ENCODE measurements at regions not wholly inside any gene's neighbourhood (a gene's known extent, or its start where the extent isn't known, plus 50 kb on each side); places are given as distances from the start of the nearest gene placed in this dataset.

GRCh38 chr1:98086796-98087441 is 166.1 kb upstream of the DPYD start:
- FAIRE-seq (no peak), DNase-seq (ENCODE audit: insufficient read length, low spot score) (no peak)
- no peak for TF ChIP-seq POLR2A (IDR thresholded peaks at IDR 0.05; ENCODE audit: low read depth, low read length)
- no peak for TF ChIP-seq POLR2AphosphoS5 (IDR thresholded peaks at IDR 0.05; ENCODE audit: low read depth, low read length)
- TF ChIP-seq PAX5 (IDR thresholded peaks at IDR 0.05; ENCODE audit: insufficient read depth, low read length, severe bottlenecking), result no peak

GRCh38 chr1:98086156-98086555 is 165.3 kb upstream of the DPYD start:
- no peak for DNase-seq (ENCODE audit: insufficient read length, low spot score)
- FAIRE-seq, result no peak
- TF ChIP-seq POLR2A (IDR thresholded peaks at IDR 0.05; ENCODE audit: low read depth, low read length) (no peak), POU2F2 (IDR thresholded peaks at IDR 0.05; ENCODE audit: low read depth, low read length) (no peak), PAX5 (IDR thresholded peaks at IDR 0.05; ENCODE audit: insufficient read depth, low read length, severe bottlenecking) (no peak), TAF1 (IDR thresholded peaks at IDR 0.05; ENCODE audit: low read depth, low read length) (no peak), POLR2AphosphoS5 (IDR thresholded peaks at IDR 0.05; ENCODE audit: low read depth, low read length) (no peak), SPI1 (IDR thresholded peaks at IDR 0.05; ENCODE audit: low read depth, low read length) (no peak)

- FAIRE-seq (no peak), DNase-seq (ENCODE audit: insufficient read length, low spot score) (no peak)
- TF ChIP-seq POU2F2 (IDR thresholded peaks at IDR 0.05; ENCODE audit: low read depth, low read length) (no peak), PAX5 (IDR thresholded peaks at IDR 0.05; ENCODE audit: insufficient read depth, low read length, severe bottlenecking) (no peak), TAF1 (IDR thresholded peaks at IDR 0.05; ENCODE audit: low read depth, low read length) (no peak), POLR2AphosphoS5 (IDR thresholded peaks at IDR 0.05; ENCODE audit: low read depth, low read length) (no peak), SPI1 (IDR thresholded peaks at IDR 0.05; ENCODE audit: low read depth, low read length) (no peak), POLR2A (IDR thresholded peaks at IDR 0.05; ENCODE audit: low read depth, low read length) (no peak)
Measured at GRCh38 chr1:98084188-98084587, 163.4 kb upstream of the DPYD start.

GRCh38 chr1:98081944-98082343 is 161.1 kb upstream of the DPYD start:
- DNase-seq (ENCODE audit: insufficient read length, low spot score) (no peak), FAIRE-seq (no peak)
- TF ChIP-seq POU2F2 (IDR thresholded peaks at IDR 0.05; ENCODE audit: low read depth, low read length), result no peak
- no peak for TF ChIP-seq POLR2A (IDR thresholded peaks at IDR 0.05; ENCODE audit: low read depth, low read length)
- no peak for TF ChIP-seq SPI1 (IDR thresholded peaks at IDR 0.05; ENCODE audit: low read depth, low read length)
- TF ChIP-seq TAF1 (IDR thresholded peaks at IDR 0.05; ENCODE audit: low read depth, low read length), result no peak
- no peak for TF ChIP-seq PAX5 (IDR thresholded peaks at IDR 0.05; ENCODE audit: insufficient read depth, low read length, severe bottlenecking)
- TF ChIP-seq POLR2AphosphoS5 (IDR thresholded peaks at IDR 0.05; ENCODE audit: low read depth, low read length), result no peak

- no peak for DNase-seq (ENCODE audit: insufficient read length, low spot score)
- FAIRE-seq, result no peak
- TF ChIP-seq POU2F2 (IDR thresholded peaks at IDR 0.05; ENCODE audit: low read depth, low read length) (no peak), POLR2A (IDR thresholded peaks at IDR 0.05; ENCODE audit: low read depth, low read length) (no peak), POLR2AphosphoS5 (IDR thresholded peaks at IDR 0.05; ENCODE audit: low read depth, low read length) (no peak), SPI1 (IDR thresholded peaks at IDR 0.05; ENCODE audit: low read depth, low read length) (peak; percentile 62; the same call in 1 of the 2 replicates), TAF1 (IDR thresholded peaks at IDR 0.05; ENCODE audit: low read depth, low read length) (no peak)
Measured at GRCh38 chr1:98078596-98078995, 157.8 kb upstream of the DPYD start.

GRCh38 chr1:98077691-98078090 is 156.9 kb upstream of the DPYD start:
- TF ChIP-seq TAF1 (IDR thresholded peaks at IDR 0.05; ENCODE audit: low read depth, low read length) (no peak), POLR2A (IDR thresholded peaks at IDR 0.05; ENCODE audit: low read depth, low read length) (no peak), SPI1 (IDR thresholded peaks at IDR 0.05; ENCODE audit: low read depth, low read length) (no peak), POU2F2 (IDR thresholded peaks at IDR 0.05; ENCODE audit: low read depth, low read length) (no peak), POLR2AphosphoS5 (IDR thresholded peaks at IDR 0.05; ENCODE audit: low read depth, low read length) (no peak), PAX5 (IDR thresholded peaks at IDR 0.05; ENCODE audit: insufficient read depth, low read length, severe bottlenecking) (no peak)
- DNase-seq (ENCODE audit: insufficient read length, low spot score) (no peak), FAIRE-seq (no peak)

GRCh38 chr1:98075626-98076025 is 154.8 kb upstream of the DPYD start:
- no peak for TF ChIP-seq TAF1 (IDR thresholded peaks at IDR 0.05; ENCODE audit: low read depth, low read length)
- no peak for TF ChIP-seq POU2F2 (IDR thresholded peaks at IDR 0.05; ENCODE audit: low read depth, low read length)
- DNase-seq (ENCODE audit: insufficient read length, low spot score) (no peak), FAIRE-seq (no peak)

GRCh38 chr1:98073823-98074222 is 153.0 kb upstream of the DPYD start:
- DNase-seq (ENCODE audit: insufficient read length, low spot score) (no peak), FAIRE-seq (no peak)
- TF ChIP-seq PAX5 (IDR thresholded peaks at IDR 0.05; ENCODE audit: insufficient read depth, low read length, severe bottlenecking), result no peak
- no peak for TF ChIP-seq POLR2AphosphoS5 (IDR thresholded peaks at IDR 0.05; ENCODE audit: low read depth, low read length)
- TF ChIP-seq POU2F2 (IDR thresholded peaks at IDR 0.05; ENCODE audit: low read depth, low read length), result no peak
- no peak for TF ChIP-seq POLR2A (IDR thresholded peaks at IDR 0.05; ENCODE audit: low read depth, low read length)
- no peak for TF ChIP-seq SPI1 (IDR thresholded peaks at IDR 0.05; ENCODE audit: low read depth, low read length)

GRCh38 chr1:98073106-98073505 is 152.3 kb upstream of the DPYD start:
- TF ChIP-seq POLR2A (IDR thresholded peaks at IDR 0.05; ENCODE audit: low read depth, low read length) (no peak), POU2F2 (IDR thresholded peaks at IDR 0.05; ENCODE audit: low read depth, low read length) (no peak), POLR2AphosphoS5 (IDR thresholded peaks at IDR 0.05; ENCODE audit: low read depth, low read length) (no peak), TAF1 (IDR thresholded peaks at IDR 0.05; ENCODE audit: low read depth, low read length) (no peak), SPI1 (IDR thresholded peaks at IDR 0.05; ENCODE audit: low read depth, low read length) (no peak), PAX5 (IDR thresholded peaks at IDR 0.05; ENCODE audit: insufficient read depth, low read length, severe bottlenecking) (no peak)
- FAIRE-seq (no peak), DNase-seq (ENCODE audit: insufficient read length, low spot score) (no peak)

GRCh38 chr1:98072047-98072446 is 151.2 kb upstream of the DPYD start:
- DNase-seq (ENCODE audit: insufficient read length, low spot score), result no peak
- TF ChIP-seq SPI1 (IDR thresholded peaks at IDR 0.05; ENCODE audit: low read depth, low read length) (no peak), POLR2A (IDR thresholded peaks at IDR 0.05; ENCODE audit: low read depth, low read length) (no peak), POU2F2 (IDR thresholded peaks at IDR 0.05; ENCODE audit: low read depth, low read length) (no peak), POLR2AphosphoS5 (IDR thresholded peaks at IDR 0.05; ENCODE audit: low read depth, low read length) (no peak), TAF1 (IDR thresholded peaks at IDR 0.05; ENCODE audit: low read depth, low read length) (no peak), PAX5 (IDR thresholded peaks at IDR 0.05; ENCODE audit: insufficient read depth, low read length, severe bottlenecking) (no peak)
- FAIRE-seq, result no peak

Data from GM12891 (cell line).